SK-N-SH (cell line): ENCODE measurements at regions not wholly inside any gene's neighbourhood (a gene's known extent, or its start where the extent isn't known, plus 50 kb on each side); places are given as distances from the start of the nearest gene placed in this dataset.

Experiments
- CTCF ChIA-PET: fragments of 300-600, 350-600 bp; formaldehyde crosslinking; extraction: SDS; loops from one replicate; lab custom pipeline; 2021; lab: Yijun Ruan, JAX
- POLR2A ChIA-PET: fragments of 350-600 bp; sonication (Branson Sonifier 250); formaldehyde crosslinking; extraction: SDS; loops from one replicate; lab custom pipeline; 2020; ENCODE audit warnings: antibody characterized with exemption, inconsistent platforms; lab: Yijun Ruan, JAX
- DNase-seq: peaks from one replicate; pipeline ENCODE4 v3.0.0; 2012
- H2AFZ ChIP-seq: fragments of 200-600 bp; sonication (generic); 2 replicates; pipeline ENCODE4 v1.8.1; 2016; ENCODE audit warnings: antibody characterized with exemption, mild to moderate bottlenecking, low read depth
- H3F3A ChIP-seq: fragments of 200-600 bp; sonication (generic); replicated peaks from 2 replicates; pipeline ENCODE3; 2016; ENCODE audit warnings: antibody characterized with exemption, mild to moderate bottlenecking; ENCODE audit not compliant: insufficient read depth
- H3K27ac ChIP-seq, 2 experiments: fragments of 200-500 bp in 1 of 2; fragments of 200-600 bp in 1 of 2; sonication (Bioruptor generic) in 1 of 2; sonication (generic), shearing (Covaris generic) in 1 of 2; 2 replicates each; pipeline versions ENCODE4 v1.5.1 to v1.6.1; 2014 to 2016; ENCODE audit warnings: low read depth in 2 of 2, inconsistent platforms in 1 of 2, low read length in 1 of 2, mild to moderate bottlenecking in 1 of 2, mixed read lengths in 1 of 2
- H3K27me3 ChIP-seq: fragments of 200-600 bp; sonication (generic), shearing (Covaris generic); 2 replicates; pipeline ENCODE4 v1.6.1; 2016; ENCODE audit warnings: mixed run types; ENCODE audit not compliant: insufficient read depth
- H3K36me3 ChIP-seq, 2 experiments: fragments of 200-500 bp in 1 of 2; fragments of 200-600 bp in 1 of 2; sonication (Bioruptor generic) in 1 of 2; sonication (generic) in 1 of 2; replicated peaks in 1 of 2; 2 replicates each; pipeline versions ENCODE3 to v1.5.1; 2014 to 2016; ENCODE audit warnings: low read length in 1 of 2, mild to moderate bottlenecking in 1 of 2; ENCODE audit not compliant: insufficient read depth in 2 of 2, control insufficient read depth in 1 of 2
- H3K4me1 ChIP-seq, 2 experiments: fragments of 200-500 bp in 1 of 2; fragments of 200-600 bp in 1 of 2; sonication (Bioruptor generic) in 1 of 2; sonication (generic), shearing (Covaris generic) in 1 of 2; 2 replicates each; pipeline versions ENCODE4 v1.5.1 to v1.6.1; 2014 to 2016; ENCODE audit warnings: low read depth in 1 of 2, low read length in 1 of 2, mixed run types in 1 of 2; ENCODE audit not compliant: insufficient read depth in 2 of 2, control insufficient read depth in 1 of 2
- H3K4me2 ChIP-seq: fragments of 200-600 bp; sonication (generic), shearing (Covaris generic); 2 replicates; pipeline ENCODE4 v1.6.1; 2017; ENCODE audit warnings: mixed run types
- H3K4me3 ChIP-seq, 2 experiments: fragments of 200-500 bp in 1 of 2; fragments of 200-600 bp in 1 of 2; sonication (Bioruptor generic) in 1 of 2; sonication (generic), shearing (Covaris generic) in 1 of 2; 2 replicates each; pipeline versions ENCODE4 v1.5.1 to v1.8.1; 2014 to 2016; ENCODE audit warnings: low read depth in 2 of 2, inconsistent platforms in 1 of 2, low read length in 1 of 2, mild to moderate bottlenecking in 1 of 2, mixed read lengths in 1 of 2, moderate library complexity in 1 of 2
- H3K79me2 ChIP-seq: fragments of 200-600 bp; sonication (generic); 2 replicates; pipeline ENCODE4 v1.8.1; 2017; ENCODE audit warnings: mild to moderate bottlenecking; ENCODE audit not compliant: insufficient read depth
- H3K9ac ChIP-seq: fragments of 200-600 bp; sonication (generic); 2 replicates; pipeline ENCODE4 v1.6.1; 2017; ENCODE audit warnings: mixed run types
- H3K9me2 ChIP-seq: fragments of 200-600 bp; sonication (generic); 2 replicates; pipeline ENCODE4 v1.6.1; 2017; ENCODE audit warnings: mixed run types
- H3K9me3 ChIP-seq: fragments of 200-600 bp; sonication (generic); 2 replicates; pipeline ENCODE4 v1.6.1; 2017; ENCODE audit warnings: mixed run types, mild to moderate bottlenecking, moderate library complexity
- H4K20me1 ChIP-seq: fragments of 200-600 bp; sonication (generic); 2 replicates; pipeline ENCODE4 v1.6.1; 2017; ENCODE audit warnings: mild to moderate bottlenecking, mixed run types; ENCODE audit not compliant: insufficient read depth
- CTCF ChIP-seq: fragments of 200-600 bp; sonication (generic); IDR thresholded peaks from 2 replicates; pipeline ENCODE4 v1.6.1; 2017; ENCODE audit warnings: antibody characterized with exemption, mild to moderate bottlenecking, moderate library complexity
- EP300 ChIP-seq, 2 experiments: IDR thresholded peaks; 2 replicates each; pipeline versions ENCODE4 v1.4.0 to v1.6.1; 2012; ENCODE audit warnings: borderline replicate concordance in 1 of 2, low read depth in 1 of 2, low read length in 1 of 2
- EZH2phosphoT487 ChIP-seq: fragments of 200-600 bp; sonication (generic); IDR thresholded peaks from 2 replicates; pipeline ENCODE4 v1.6.1; 2017; ENCODE audit warnings: low read depth, mixed run types, mild to moderate bottlenecking, antibody characterized with exemption, moderate library complexity, borderline replicate concordance
- FOSL2 ChIP-seq: IDR thresholded peaks from 2 replicates; pipeline ENCODE4 v1.4.0; 2012; ENCODE audit warnings: low read depth, mild to moderate bottlenecking, moderate library complexity, borderline replicate concordance
- JUND ChIP-seq: IDR thresholded peaks from 2 replicates; pipeline ENCODE4 v1.4.0; 2012
- MEF2A ChIP-seq: IDR thresholded peaks from 2 replicates; pipeline ENCODE4 v1.4.0; 2012; ENCODE audit warnings: low read depth, borderline replicate concordance
- PBX3 ChIP-seq: IDR thresholded peaks from 2 replicates; pipeline ENCODE4; 2012
- POLR2AphosphoS5 ChIP-seq: IDR thresholded peaks from 2 replicates; pipeline ENCODE4 v1.6.1; 2012; ENCODE audit warnings: low read depth, low read length
- RFX5 ChIP-seq: IDR thresholded peaks from 2 replicates; pipeline ENCODE4 v1.6.1; 2012; ENCODE audit warnings: mild to moderate bottlenecking, improper control_type of control experiment, low read length
- SIN3A ChIP-seq: IDR thresholded peaks from 2 replicates; pipeline ENCODE4 v1.6.1; 2012; ENCODE audit warnings: low read depth, mild to moderate bottlenecking, low read length, moderate library complexity, borderline replicate concordance
- USF1 ChIP-seq: IDR thresholded peaks from 2 replicates; pipeline ENCODE4 v1.4.0; 2012; ENCODE audit warnings: low read depth, borderline replicate concordance
- YY1 ChIP-seq: IDR thresholded peaks from 2 replicates; pipeline ENCODE4 v1.4.0; 2012; ENCODE audit warnings: low read depth, mild to moderate bottlenecking
- WGBS: methylation state at CpG from one replicate; pipeline ENCODE4 v1.1.6; 2017; ENCODE audit warnings: low lambda C conversion rate; 5-methylcytosine and 5-hydroxymethylcytosine counted together
- TF ChIP-seq, protein P1 (sequence below): fragments of 150-350 bp; IDR thresholded peaks from 2 replicates; pipeline ENCODE4 v1.6.1; 2016; ENCODE audit warnings: mild to moderate bottlenecking, low read depth, low read length

DNA sequence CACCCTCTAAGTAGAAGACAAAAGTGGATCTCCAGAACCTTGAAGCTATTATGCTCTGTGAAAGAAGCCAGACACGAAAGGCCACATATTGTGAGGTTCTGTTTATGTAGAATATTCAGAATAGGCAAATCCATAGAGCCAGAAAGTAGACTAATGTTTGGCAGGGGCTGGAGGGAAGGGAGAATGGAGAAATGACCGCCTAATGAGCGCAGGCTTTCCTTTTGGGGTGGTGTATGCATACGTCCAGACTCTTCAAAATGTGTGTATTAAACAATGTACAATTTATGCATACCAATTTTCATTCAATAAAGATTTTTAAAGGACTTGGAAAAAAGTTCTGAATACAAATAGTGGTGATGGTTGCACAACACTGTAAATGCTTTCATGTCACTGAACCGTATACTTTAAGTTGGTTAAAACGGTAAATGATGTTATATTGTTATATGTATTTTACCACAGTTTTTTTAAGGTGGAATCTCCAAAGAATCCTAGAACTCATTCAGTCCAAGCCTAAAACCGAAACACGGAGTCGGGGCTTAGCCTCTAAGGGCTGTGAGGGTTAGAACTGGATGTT lies 397.4 kb downstream of the SOX9 start:
- Histone ChIP-seq H3K9me2 (no peaks in the 10 kb centered on the region), H3K79me2 (peaks cover 58% of the 10 kb centered on the region), H4K20me1 (no peaks in the 10 kb centered on the region), H3K9ac (no peak overlapping the region), H2AFZ (no peak overlapping the region), H3F3A (no peaks in the 10 kb centered on the region), H3K27ac (no peak overlapping the region), H3K4me3 (no peak overlapping the region)
- CTCF ChIA-PET = interaction anchor here (5.7 kb wide), 1 partner anchor 22 kb away, joined by 22 read pairs; no protein-coding TSS in a partner anchor
- DNase-seq = no peak
- TF ChIP-seq USF1 = no peak
- no peak for TF ChIP-seq YY1
- no peak for TF ChIP-seq JUND
- no peak for TF ChIP-seq FOSL2
- TF ChIP-seq POLR2AphosphoS5 = no peak
- TF ChIP-seq, all 33 proteins: peak for 0
- Histone ChIP-seq H3K9me3 (no peaks in the 10 kb centered on the region), H3K27me3 (no peaks in the 10 kb centered on the region), H3K4me2 (no peak overlapping the region), H3K4me1 (peaks cover 9 to 22% of the 10 kb centered on the region in 2 experiments; a peak in 3 of 4 replicates), H3K36me3 (no peaks in the 10 kb centered on the region)
- POLR2A ChIA-PET = no interaction called here
- WGBS = 84% methylated on average over 9 of the region's 9 CpGs

DNA sequence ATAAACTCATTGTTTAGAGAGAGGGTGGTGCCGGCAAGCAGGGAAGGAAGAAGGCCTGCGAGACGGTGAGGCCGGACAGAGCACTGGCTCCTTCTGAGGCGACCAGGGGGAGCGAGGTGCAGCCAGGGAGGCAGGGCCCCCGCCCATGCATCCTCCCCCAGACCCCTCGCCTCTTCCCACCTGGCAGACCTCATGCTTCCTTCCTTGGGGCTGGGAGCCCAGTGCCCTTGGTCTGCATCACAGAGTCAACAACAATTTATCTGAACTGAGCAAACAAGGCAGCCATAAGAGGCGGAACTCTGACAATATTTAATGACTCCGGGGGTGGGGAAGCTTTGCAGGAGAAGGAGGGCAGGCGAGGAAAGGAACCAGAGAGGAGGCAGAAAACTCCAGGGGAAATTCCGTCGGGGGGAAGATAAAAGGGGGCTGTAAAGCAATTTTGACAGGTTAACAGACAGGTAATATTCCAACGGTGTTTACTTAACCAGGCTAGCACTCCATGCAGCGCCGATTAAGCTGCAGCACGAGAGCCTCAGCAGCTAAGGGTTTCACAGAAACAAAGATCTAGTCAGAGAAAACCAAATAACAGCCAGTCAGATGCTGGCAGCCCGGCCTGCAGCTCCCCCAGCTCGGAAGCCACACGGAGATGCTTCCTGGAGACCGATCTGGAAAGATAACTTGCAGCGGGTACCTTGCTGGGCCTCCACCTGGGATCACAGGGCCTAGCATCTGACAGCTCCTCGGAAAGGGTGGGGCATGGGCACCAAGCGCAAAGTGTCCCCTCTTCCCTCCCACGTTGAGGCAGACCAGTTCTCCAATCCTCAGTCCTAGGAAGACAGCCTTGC lies 398.2 kb downstream of the SOX9 start:
- Histone ChIP-seq H3K36me3 (no peaks in the 10 kb centered on the region), H4K20me1 (no peaks in the 10 kb centered on the region), H3K4me1 (peaks cover 9 to 22% of the 10 kb centered on the region in 2 experiments; a peak in 3 of 4 replicates), H3K27me3 (no peaks in the 10 kb centered on the region), H3K9me2 (no peaks in the 10 kb centered on the region), H3F3A (no peaks in the 10 kb centered on the region), H3K79me2 (peaks cover 56% of the 10 kb centered on the region), H2AFZ (no peak overlapping the region), H3K9me3 (no peaks in the 10 kb centered on the region), H3K9ac (no peak overlapping the region), H3K4me3 (no peak overlapping the region), H3K4me2 (no peak overlapping the region), H3K27ac (no peak overlapping the region)
- no peak for DNase-seq
- ChIA-PET CTCF (interaction anchor here (0.7 to 5.7 kb wide), 5 partner anchors 21 to 93 kb away, joined by 3 to 22 read pairs (median 3); no protein-coding TSS in a partner anchor), POLR2A (no interaction called here)
- no peak for TF ChIP-seq POLR2AphosphoS5
- WGBS = 86% methylated on average over 22 of the region's 25 CpGs

GRCh38 chr17:72519598-72519936 lies 398.7 kb downstream of the SOX9 start:
- CTCF ChIA-PET = interaction anchor here (0.7 to 5.7 kb wide), 4 partner anchors 21 to 93 kb away, joined by 3 to 22 read pairs (median 4); no protein-coding TSS in a partner anchor
- Histone ChIP-seq H3K9me3 (no peaks in the 10 kb centered on the region), H2AFZ (no peak overlapping the region), H3K4me1 (peaks cover 9 to 19% of the 10 kb centered on the region in 2 experiments; a peak in 3 of 4 replicates), H3F3A (no peaks in the 10 kb centered on the region), H3K27ac (no peak overlapping the region), H3K27me3 (no peaks in the 10 kb centered on the region), H3K4me2 (no peak overlapping the region), H3K36me3 (no peaks in the 10 kb centered on the region), H4K20me1 (no peaks in the 10 kb centered on the region), H3K4me3 (no peak overlapping the region), H3K9me2 (no peaks in the 10 kb centered on the region), H3K79me2 (peaks cover 55% of the 10 kb centered on the region), H3K9ac (no peak overlapping the region)
- TF ChIP-seq SIN3A (no peak), EP300 (IDR thresholded peaks at IDR 0.05; ENCODE audit: borderline replicate concordance in 1 of 2, low read depth in 1 of 2, low read length in 1 of 2) (no peak), CTCF (no peak), MEF2A (no peak), EZH2phosphoT487 (no peak), RFX5 (no peak), PBX3 (no peak)
- TF ChIP-seq, protein P1, sequence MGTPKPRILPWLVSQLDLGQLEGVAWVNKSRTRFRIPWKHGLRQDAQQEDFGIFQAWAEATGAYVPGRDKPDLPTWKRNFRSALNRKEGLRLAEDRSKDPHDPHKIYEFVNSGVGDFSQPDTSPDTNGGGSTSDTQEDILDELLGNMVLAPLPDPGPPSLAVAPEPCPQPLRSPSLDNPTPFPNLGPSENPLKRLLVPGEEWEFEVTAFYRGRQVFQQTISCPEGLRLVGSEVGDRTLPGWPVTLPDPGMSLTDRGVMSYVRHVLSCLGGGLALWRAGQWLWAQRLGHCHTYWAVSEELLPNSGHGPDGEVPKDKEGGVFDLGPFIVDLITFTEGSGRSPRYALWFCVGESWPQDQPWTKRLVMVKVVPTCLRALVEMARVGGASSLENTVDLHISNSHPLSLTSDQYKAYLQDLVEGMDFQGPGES = no peak
- POLR2A ChIA-PET = no interaction called here
- no peak for DNase-seq
- WGBS = 81% methylated on average over 6 of the region's 6 CpGs
